ENCODE measurements at regions not wholly inside any gene's neighbourhood (a gene's known extent, or its start where the extent isn't known, plus 50 kb on each side); places are given as distances from the start of the nearest gene placed in this dataset.

GRCh38 chr2:14516844-14517243 is 115.7 kb upstream of the LRATD1 start:
- in situ Hi-C loops (cut with HindIII; ENCODE audit: low pct_unique_long_range_greater_than_20kb, low sequenced_read_pairs), result no loop called here
- no peak for TF ChIP-seq JUND (IDR thresholded peaks at IDR 0.05; ENCODE audit: low read depth)
- DNase-seq (ENCODE audit: low read depth in 1 of 2, low spot score in 1 of 2), result no peak

GRCh38 chr2:14517731-14518130 is 114.8 kb upstream of the LRATD1 start:
- in situ Hi-C loops (cut with HindIII; ENCODE audit: low pct_unique_long_range_greater_than_20kb, low sequenced_read_pairs), result no loop called here
- no peak for DNase-seq (ENCODE audit: low read depth in 1 of 2, low spot score in 1 of 2)
- no peak for TF ChIP-seq JUND (IDR thresholded peaks at IDR 0.05; ENCODE audit: low read depth)

- DNase-seq (ENCODE audit: low read depth in 1 of 2, low spot score in 1 of 2), result no peak
Observed at GRCh38 chr2:14520385-14520945, 112.1 kb upstream of the LRATD1 start.

GRCh38 chr2:14524041-14524802 is 108.3 kb upstream of the LRATD1 start:
- DNase-seq (ENCODE audit: low read depth in 1 of 2, low spot score in 1 of 2), result peak in 1 of 2 experiments; percentile 30
- no peak for TF ChIP-seq JUND (IDR thresholded peaks at IDR 0.05; ENCODE audit: low read depth)
- in situ Hi-C loops (cut with HindIII; ENCODE audit: low pct_unique_long_range_greater_than_20kb, low sequenced_read_pairs), result no loop called here

More at GRCh38 chr2:14520385-14520945, 112.1 kb upstream of the LRATD1 start:
- in situ Hi-C loops (cut with HindIII; ENCODE audit: low pct_unique_long_range_greater_than_20kb, low sequenced_read_pairs), result no loop called here
- TF ChIP-seq JUND (IDR thresholded peaks at IDR 0.05; ENCODE audit: low read depth), result no peak

- in situ Hi-C loops (cut with HindIII; ENCODE audit: low pct_unique_long_range_greater_than_20kb, low sequenced_read_pairs), result no loop called here
- TF ChIP-seq JUND (IDR thresholded peaks at IDR 0.05; ENCODE audit: low read depth), result no peak
- DNase-seq (ENCODE audit: low read depth in 1 of 2, low spot score in 1 of 2), result no peak
Observed at GRCh38 chr2:14524803-14525080, 107.8 kb upstream of the LRATD1 start.

- no peak for TF ChIP-seq JUND (IDR thresholded peaks at IDR 0.05; ENCODE audit: low read depth)
- in situ Hi-C loops (cut with HindIII; ENCODE audit: low pct_unique_long_range_greater_than_20kb, low sequenced_read_pairs), result no loop called here
- no peak for DNase-seq (ENCODE audit: low read depth in 1 of 2, low spot score in 1 of 2)
Observed at GRCh38 chr2:14530506-14530905, 102.0 kb upstream of the LRATD1 start.

GRCh38 chr2:14533131-14533757 is 99.3 kb upstream of the LRATD1 start:
- DNase-seq (ENCODE audit: low read depth in 1 of 2, low spot score in 1 of 2), result no peak
- no peak for TF ChIP-seq JUND (IDR thresholded peaks at IDR 0.05; ENCODE audit: low read depth)
- in situ Hi-C loops (cut with HindIII; ENCODE audit: low pct_unique_long_range_greater_than_20kb, low sequenced_read_pairs), result no loop called here

- in situ Hi-C loops (cut with HindIII; ENCODE audit: low pct_unique_long_range_greater_than_20kb, low sequenced_read_pairs), result no loop called here
- DNase-seq (ENCODE audit: low read depth in 1 of 2, low spot score in 1 of 2), result peak; percentile 8 to 78
- no peak for TF ChIP-seq JUND (IDR thresholded peaks at IDR 0.05; ENCODE audit: low read depth)
Observed at GRCh38 chr2:14535156-14535555, 97.4 kb upstream of the LRATD1 start.

GRCh38 chr2:14536976-14537375 is 95.5 kb upstream of the LRATD1 start:
- in situ Hi-C loops (cut with HindIII; ENCODE audit: low pct_unique_long_range_greater_than_20kb, low sequenced_read_pairs), result no loop called here
- DNase-seq (ENCODE audit: low read depth in 1 of 2, low spot score in 1 of 2), result no peak
- no peak for TF ChIP-seq JUND (IDR thresholded peaks at IDR 0.05; ENCODE audit: low read depth)

- DNase-seq (ENCODE audit: low read depth in 1 of 2, low spot score in 1 of 2), result no peak
- TF ChIP-seq JUND (IDR thresholded peaks at IDR 0.05; ENCODE audit: low read depth), result no peak
Observed at GRCh38 chr2:14540015-14540414, 92.5 kb upstream of the LRATD1 start.

GRCh38 chr2:14543284-14543683 is 89.2 kb upstream of the LRATD1 start:
- DNase-seq (ENCODE audit: low read depth in 1 of 2, low spot score in 1 of 2), result peak in 1 of 2 experiments; percentile 21
- in situ Hi-C loops (cut with HindIII; ENCODE audit: low pct_unique_long_range_greater_than_20kb, low sequenced_read_pairs), result no loop called here
- TF ChIP-seq JUND (IDR thresholded peaks at IDR 0.05; ENCODE audit: low read depth), result no peak

More at GRCh38 chr2:14540015-14540414, 92.5 kb upstream of the LRATD1 start:
- in situ Hi-C loops (cut with HindIII; ENCODE audit: low pct_unique_long_range_greater_than_20kb, low sequenced_read_pairs), result no loop called here

- DNase-seq (ENCODE audit: low read depth in 1 of 2, low spot score in 1 of 2), result no peak
- in situ Hi-C loops (cut with HindIII; ENCODE audit: low pct_unique_long_range_greater_than_20kb, low sequenced_read_pairs), result no loop called here
- no peak for TF ChIP-seq JUND (IDR thresholded peaks at IDR 0.05; ENCODE audit: low read depth)
Observed at GRCh38 chr2:14544247-14544646, 88.3 kb upstream of the LRATD1 start.

- in situ Hi-C loops (cut with HindIII; ENCODE audit: low pct_unique_long_range_greater_than_20kb, low sequenced_read_pairs), result no loop called here
- TF ChIP-seq JUND (IDR thresholded peaks at IDR 0.05; ENCODE audit: low read depth), result no peak
- DNase-seq (ENCODE audit: low read depth in 1 of 2, low spot score in 1 of 2), result no peak
Observed at GRCh38 chr2:14547830-14548229, 84.7 kb upstream of the LRATD1 start.
